Activated B cell treated with CpG ODN at 0.5 μM for 24 hours (primary cell): ENCODE measurements at regions not wholly inside any gene's neighbourhood (a gene's known extent, or its start where the extent isn't known, plus 50 kb on each side); places are given as distances from the start of the nearest gene placed in this dataset.

Source experiments
- ATAC-seq: fragments of 200-7000 bp; cut with Tn5 transposase; one replicate; pipeline ENCODE4 v1.10.0; 2021; ENCODE audit warnings: low read depth, mild to moderate bottlenecking, moderate library complexity
- CTCF ChIA-PET: fragments of 350-600 bp; sonication (Branson Sonifier 250); formaldehyde crosslinking; loops from one replicate; lab custom pipeline; 2021; ENCODE audit warnings: antibody characterized with exemption; lab: Charles Lee
- POLR2A ChIA-PET: fragments of 350-600 bp; sonication (Branson Sonifier 250); formaldehyde crosslinking; loops from one replicate; lab custom pipeline; 2021; ENCODE audit warnings: antibody characterized with exemption; lab: Charles Lee
- DNase-seq: peaks from one replicate; pipeline ENCODE4 v3.0.0; 2022
- H3K27ac Mint-ChIP-seq: one replicate; pipeline ENCODE4 v1.8.0; 2020; ENCODE audit warnings: mixed read lengths
- H3K27me3 Mint-ChIP-seq: one replicate; pipeline ENCODE4 v1.8.0; 2021; ENCODE audit warnings: mixed read lengths
- H3K36me3 Mint-ChIP-seq: one replicate; pipeline ENCODE4 v1.8.0; 2021; ENCODE audit warnings: low read depth, mixed read lengths
- H3K4me1 Mint-ChIP-seq: one replicate; pipeline ENCODE4 v1.8.0; 2021; ENCODE audit warnings: mixed read lengths
- H3K4me3 Mint-ChIP-seq: one replicate; pipeline ENCODE4 v1.8.0; 2020; ENCODE audit warnings: mild to moderate bottlenecking, mixed read lengths
- H3K9me3 Mint-ChIP-seq: one replicate; pipeline ENCODE4 v1.8.0; 2020; ENCODE audit warnings: mixed read lengths
- intact Hi-C: fragments of 100-400 bp; cut with micrococcal nuclease; formaldehyde crosslinking; loops from one replicate; pipeline ENCODE4 v1.15.1; 2024
- TF ChIP-seq, protein P1 (sequence below): fragments of 200-600 bp; IDR thresholded peaks from one replicate; pipeline ENCODE4 v1.8.0; 2022; ENCODE audit warnings: antibody characterized with exemption, mild to moderate bottlenecking

DNA sequence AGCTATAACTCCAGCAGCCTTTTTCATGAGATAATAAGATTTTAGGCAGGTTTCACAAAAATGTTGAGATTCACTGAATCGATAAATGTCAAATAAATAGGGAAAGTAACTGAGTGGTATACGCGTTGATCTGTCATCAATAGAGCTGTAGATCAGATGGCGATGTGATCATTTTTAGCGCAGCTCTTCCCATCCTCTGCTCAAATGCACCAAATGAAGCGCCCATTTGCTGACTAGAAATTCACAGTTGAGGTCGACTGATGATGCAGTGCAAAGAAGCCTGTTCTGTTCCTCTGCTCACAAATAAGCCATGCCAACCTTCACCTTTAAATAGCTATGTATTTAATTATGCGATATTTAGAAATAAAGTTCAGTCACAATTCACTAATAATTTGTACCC, 693.5 kb downstream of the ARHGAP15 start:
- H3K27ac Mint-ChIP-seq = no peak overlapping the region
- POLR2A ChIA-PET = no interaction called here
- TF ChIP-seq, protein P1, sequence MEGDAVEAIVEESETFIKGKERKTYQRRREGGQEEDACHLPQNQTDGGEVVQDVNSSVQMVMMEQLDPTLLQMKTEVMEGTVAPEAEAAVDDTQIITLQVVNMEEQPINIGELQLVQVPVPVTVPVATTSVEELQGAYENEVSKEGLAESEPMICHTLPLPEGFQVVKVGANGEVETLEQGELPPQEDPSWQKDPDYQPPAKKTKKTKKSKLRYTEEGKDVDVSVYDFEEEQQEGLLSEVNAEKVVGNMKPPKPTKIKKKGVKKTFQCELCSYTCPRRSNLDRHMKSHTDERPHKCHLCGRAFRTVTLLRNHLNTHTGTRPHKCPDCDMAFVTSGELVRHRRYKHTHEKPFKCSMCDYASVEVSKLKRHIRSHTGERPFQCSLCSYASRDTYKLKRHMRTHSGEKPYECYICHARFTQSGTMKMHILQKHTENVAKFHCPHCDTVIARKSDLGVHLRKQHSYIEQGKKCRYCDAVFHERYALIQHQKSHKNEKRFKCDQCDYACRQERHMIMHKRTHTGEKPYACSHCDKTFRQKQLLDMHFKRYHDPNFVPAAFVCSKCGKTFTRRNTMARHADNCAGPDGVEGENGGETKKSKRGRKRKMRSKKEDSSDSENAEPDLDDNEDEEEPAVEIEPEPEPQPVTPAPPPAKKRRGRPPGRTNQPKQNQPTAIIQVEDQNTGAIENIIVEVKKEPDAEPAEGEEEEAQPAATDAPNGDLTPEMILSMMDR = no peak
- intact Hi-C loops = no loop called here
- H3K36me3 Mint-ChIP-seq = no peaks in the 10 kb centered on the region
- peaks cover 4% of the 10 kb centered on the region for H3K4me1 Mint-ChIP-seq
- no peak for ATAC-seq
- DNase-seq = no peak
- no peak overlapping the region for H3K4me3 Mint-ChIP-seq
- H3K27me3 Mint-ChIP-seq = peaks cover 2% of the 10 kb centered on the region
- H3K9me3 Mint-ChIP-seq = no peaks in the 10 kb centered on the region
- CTCF ChIA-PET = no interaction called here

GRCh38 chr2:143819764-143820163, 690.5 kb downstream of the ARHGAP15 start:
- no peak for DNase-seq
- no peak overlapping the region for H3K4me3 Mint-ChIP-seq
- H3K27me3 Mint-ChIP-seq = no peaks in the 10 kb centered on the region
- POLR2A ChIA-PET = no interaction called here
- intact Hi-C loops = no loop called here
- TF ChIP-seq, protein P1 = no peak
- CTCF ChIA-PET = no interaction called here
- no peaks in the 10 kb centered on the region for H3K36me3 Mint-ChIP-seq
- H3K27ac Mint-ChIP-seq = no peak overlapping the region
- H3K9me3 Mint-ChIP-seq = no peaks in the 10 kb centered on the region
- peaks cover 13% of the 10 kb centered on the region for H3K4me1 Mint-ChIP-seq
- no peak for ATAC-seq

DNA sequence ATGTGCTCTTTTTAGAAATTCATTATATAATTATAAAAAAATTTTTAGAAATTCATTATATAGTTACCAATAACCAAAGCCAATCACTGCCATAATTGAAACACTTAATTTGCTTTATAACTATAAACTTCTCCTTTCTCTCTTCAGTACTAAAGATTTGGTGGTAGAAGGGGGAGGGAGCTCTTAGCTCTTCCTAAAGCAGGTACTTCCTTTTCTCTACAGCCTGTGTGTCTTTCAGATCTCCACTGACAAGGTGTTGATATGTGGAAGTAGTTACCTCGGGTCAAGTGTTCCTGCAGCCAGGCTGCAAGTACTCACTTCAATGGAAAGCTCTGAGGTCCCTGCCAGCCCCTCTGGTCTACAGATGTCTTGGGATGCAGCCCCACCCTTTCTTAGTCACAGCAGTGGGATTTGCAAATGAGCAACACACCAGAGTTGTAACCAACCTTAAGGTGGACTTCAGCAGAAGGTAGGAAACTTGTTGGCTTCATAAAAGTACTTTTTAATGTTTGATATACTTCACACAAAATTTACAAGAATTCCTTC, 690.0 kb downstream of the ARHGAP15 start:
- CTCF ChIA-PET = no interaction called here

More for the DNA sequence above, 690.0 kb downstream of the ARHGAP15 start:
- no peak for ATAC-seq
- TF ChIP-seq, protein P1 = no peak
- intact Hi-C loops = no loop called here
- no peak for DNase-seq
- no peaks in the 10 kb centered on the region for H3K27me3 Mint-ChIP-seq
- H3K4me3 Mint-ChIP-seq = no peak overlapping the region
- H3K27ac Mint-ChIP-seq = no peak overlapping the region
- no peaks in the 10 kb centered on the region for H3K9me3 Mint-ChIP-seq
- peaks cover 16% of the 10 kb centered on the region for H3K4me1 Mint-ChIP-seq
- H3K36me3 Mint-ChIP-seq = no peaks in the 10 kb centered on the region
- POLR2A ChIA-PET = no interaction called here
